ENCODE measurements at regions not wholly inside any gene's neighbourhood (a gene's known extent, or its start where the extent isn't known, plus 50 kb on each side); places are given as distances from the start of the nearest gene placed in this dataset.
A peak's percentile ranks its signal among the peaks of the same experiment; 100 is the strongest.

DNA sequence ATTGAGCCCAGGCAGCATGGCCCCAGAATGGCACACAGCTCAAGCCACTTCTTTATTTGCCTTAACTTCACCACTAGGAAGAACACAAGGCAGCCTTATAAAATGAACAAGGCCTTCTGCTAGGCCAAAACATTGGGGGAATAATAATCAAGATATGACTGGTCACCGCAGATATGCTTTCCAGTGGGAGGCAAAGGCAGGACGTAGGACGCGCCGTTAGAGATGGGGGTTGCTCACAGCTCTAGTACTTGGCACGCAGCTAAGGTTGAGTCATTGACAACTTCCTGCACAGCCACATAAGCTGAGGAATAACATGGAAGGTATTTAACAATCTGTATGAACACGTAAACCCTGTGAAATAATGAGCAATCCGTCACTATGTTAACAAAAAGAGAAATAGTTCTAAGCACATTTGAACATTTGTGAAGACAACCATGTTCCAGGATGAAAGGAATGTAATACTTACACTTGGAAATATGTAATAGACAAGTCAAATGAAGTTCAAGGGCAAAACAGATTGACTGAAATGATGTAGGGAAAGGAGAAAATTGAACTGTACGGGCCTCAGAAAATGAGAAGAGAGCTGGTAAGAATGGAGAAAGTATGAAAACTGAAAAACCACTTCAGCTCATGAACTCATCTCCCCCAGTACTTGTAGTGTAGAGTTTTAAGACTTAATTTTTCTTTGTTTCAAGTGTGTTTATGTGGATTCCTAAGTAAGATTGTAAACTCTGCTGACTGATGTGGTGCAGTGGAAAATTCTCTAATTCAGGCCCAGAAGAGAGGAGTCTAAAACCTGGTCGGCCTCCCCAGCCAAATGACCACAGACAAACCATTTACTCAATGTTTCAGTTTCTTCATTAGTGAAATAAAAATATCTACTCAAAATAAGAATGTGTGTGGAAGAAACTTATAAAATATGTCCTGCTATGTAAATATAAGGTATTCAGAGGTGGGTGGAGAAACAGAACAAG, 59.3 kb upstream of the CCDC91 start:
- Histone ChIP-seq H3K4me1 (ENCODE audit: control insufficient read depth, insufficient read depth, low read length) (peaks cover 5% of the 10 kb centered on the region), H4K8ac (ENCODE audit: low read depth in 2 of 2, low read length in 2 of 2) (peak overlapping the region; percentile 73 to 88), H2BK20ac (ENCODE audit: low read depth, low read length) (peak overlapping the region; percentile 87), H3K27me3 (ENCODE audit: control insufficient read depth, insufficient read depth, low read length) (no peaks in the 10 kb centered on the region), H2BK120ac (ENCODE audit: low read depth, low read length) (peak overlapping the region; percentile 88), H3K4me3 (ENCODE audit: insufficient read depth, low read depth, low read length) (no peak overlapping the region), H4K91ac (ENCODE audit: insufficient read depth, low read depth, low read length) (peak overlapping the region; percentile 71), H2AFZ (replicated peaks; ENCODE audit: low read length, poor library complexity) (peak overlapping the region; percentile 65), H3K79me1 (ENCODE audit: low read depth in 1 of 2, low read length in 2 of 2) (no peaks in the 10 kb centered on the region), H4K5ac (ENCODE audit: low read depth, low read length) (peak overlapping the region; percentile 73), H3K14ac (replicated peaks; ENCODE audit: low read depth, low read length) (peak overlapping the region; percentile 77), H2AK5ac (ENCODE audit: low read depth, low read length) (peak overlapping the region; percentile 89; the same call in 1 of the 2 replicates), H3K4ac (ENCODE audit: low read depth, low read length) (peak overlapping the region; percentile 85), H2BK5ac (ENCODE audit: low read depth, low read length, poor library complexity, severe bottlenecking) (peak overlapping the region; percentile 90), H3K4me2 (ENCODE audit: low read depth, low read length) (peak overlapping the region; percentile 24), H3K9ac (ENCODE audit: low read depth, low read length) (no peak overlapping the region; the same call in 1 of the 2 replicates), H3K56ac (ENCODE audit: extremely low read depth, insufficient read depth, low read length) (peak overlapping the region; percentile 82), H3K9me3 (ENCODE audit: control insufficient read depth, insufficient read depth, low read length) (no peaks in the 10 kb centered on the region), H3K27ac (ENCODE audit: insufficient read depth, low read length) (peak overlapping the region; percentile 94), H3K23ac (ENCODE audit: low read depth, low read length) (peak overlapping the region; percentile 36; the same call in 1 of the 2 replicates), H2AK9ac (replicated peaks; ENCODE audit: low read depth, low read length, poor library complexity) (no peak overlapping the region), H2BK15ac (ENCODE audit: low read depth, low read length) (peak overlapping the region; percentile 82), H3K36me3 (ENCODE audit: control insufficient read depth, insufficient read depth, low read length) (no peaks in the 10 kb centered on the region), H4K20me1 (ENCODE audit: insufficient read depth, low read length) (no peaks in the 10 kb centered on the region), H3K18ac (ENCODE audit: low read depth, low read length) (peak overlapping the region; percentile 78), H3K9me1 (ENCODE audit: insufficient read depth, low read length) (peaks cover 4% of the 10 kb centered on the region; the same call in 1 of the 2 replicates)
- peak; percentile 98 for ATAC-seq (ENCODE audit: low read depth)
- ChIA-PET POLR2A (ENCODE audit: unreplicated experiment) (no interaction called here), CTCF (no interaction called here)
- peak; percentile 100 for DNase-seq
- BruUV-seq (replicated peaks) = no TSS peak
- dilution Hi-C loops (cut with HindIII; ENCODE audit: low sequenced_read_pairs, unreplicated experiment) = no loop called here
- no peak for TF ChIP-seq NFE2L2 (IDR thresholded peaks at IDR 0.05; ENCODE audit: low read depth, low read length)
- TF ChIP-seq RAD21 (IDR thresholded peaks at IDR 0.05; ENCODE audit: low read length) = peak; percentile 45
- no peak for TF ChIP-seq MXI1 (IDR thresholded peaks at IDR 0.05; ENCODE audit: borderline replicate concordance, low read depth, low read length)
- TF ChIP-seq USF2 (IDR thresholded peaks at IDR 0.05; ENCODE audit: low read depth, low read length) = no peak
- peak; percentile 60; the same call in 1 of the 2 replicates for TF ChIP-seq BHLHE40 (IDR thresholded peaks at IDR 0.05; ENCODE audit: low read depth, low read length)
- no peak for TF ChIP-seq MAFK (IDR thresholded peaks at IDR 0.05; ENCODE audit: low read depth, low read length)
- TF ChIP-seq, protein P1, sequence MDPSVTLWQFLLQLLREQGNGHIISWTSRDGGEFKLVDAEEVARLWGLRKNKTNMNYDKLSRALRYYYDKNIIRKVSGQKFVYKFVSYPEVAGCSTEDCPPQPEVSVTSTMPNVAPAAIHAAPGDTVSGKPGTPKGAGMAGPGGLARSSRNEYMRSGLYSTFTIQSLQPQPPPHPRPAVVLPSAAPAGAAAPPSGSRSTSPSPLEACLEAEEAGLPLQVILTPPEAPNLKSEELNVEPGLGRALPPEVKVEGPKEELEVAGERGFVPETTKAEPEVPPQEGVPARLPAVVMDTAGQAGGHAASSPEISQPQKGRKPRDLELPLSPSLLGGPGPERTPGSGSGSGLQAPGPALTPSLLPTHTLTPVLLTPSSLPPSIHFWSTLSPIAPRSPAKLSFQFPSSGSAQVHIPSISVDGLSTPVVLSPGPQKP (IDR thresholded peaks at IDR 0.05; ENCODE audit: borderline replicate concordance, low read depth, low read length) = no peak
- peak; percentile 23 for TF ChIP-seq RCOR1 (IDR thresholded peaks at IDR 0.05; ENCODE audit: insufficient replicate concordance, low read length)
- peak; percentile 65; the same call in 1 of the 2 replicates for TF ChIP-seq MAZ (IDR thresholded peaks at IDR 0.05; ENCODE audit: borderline replicate concordance, low read depth, low read length)
- no peak for TF ChIP-seq RFX5 (IDR thresholded peaks at IDR 0.05; ENCODE audit: low read depth, low read length)
- peak; percentile 82 for TF ChIP-seq CEBPB (IDR thresholded peaks at IDR 0.05; ENCODE audit: low read depth, low read length)
- peak; percentile 96 for TF ChIP-seq FOS (IDR thresholded peaks at IDR 0.05; ENCODE audit: low read depth, low read length)
- no peak for TF ChIP-seq SMC3 (IDR thresholded peaks at IDR 0.05; ENCODE audit: low read depth, low read length)
- no peak for TF ChIP-seq POLR2A (IDR thresholded peaks at IDR 0.05; ENCODE audit: low read depth, low read length)
- TF ChIP-seq CHD1 (IDR thresholded peaks at IDR 0.05; ENCODE audit: low read depth, low read length) = no peak
- in situ Hi-C loops (cut with MboI; ENCODE audit: low sequenced_read_pairs) = no loop called here
- WGBS, 2 experiments (ENCODE audit: extremely low coverage in 2 of 2, insufficient read length in 1 of 2) = 20% methylated on average over 1 of the region's 10 CpGs; no CpG with 5 or more reads in 1 of the 2 experiments
- intact Hi-C loops (cut with micrococcal nuclease) = no loop called here

All from IMR-90 (cell line).